ENCODE measurements at regions not wholly inside any gene's neighbourhood (a gene's known extent, or its start where the extent isn't known, plus 50 kb on each side); places are given as distances from the start of the nearest gene placed in this dataset.
A peak's percentile ranks its signal among the peaks of the same experiment; 100 is the strongest.
"Not testable (repeated sequence)": the region's sequence is repeated elsewhere in the genome, so short reads cannot be mapped to it uniquely, and the experiment has no call there.

DNA sequence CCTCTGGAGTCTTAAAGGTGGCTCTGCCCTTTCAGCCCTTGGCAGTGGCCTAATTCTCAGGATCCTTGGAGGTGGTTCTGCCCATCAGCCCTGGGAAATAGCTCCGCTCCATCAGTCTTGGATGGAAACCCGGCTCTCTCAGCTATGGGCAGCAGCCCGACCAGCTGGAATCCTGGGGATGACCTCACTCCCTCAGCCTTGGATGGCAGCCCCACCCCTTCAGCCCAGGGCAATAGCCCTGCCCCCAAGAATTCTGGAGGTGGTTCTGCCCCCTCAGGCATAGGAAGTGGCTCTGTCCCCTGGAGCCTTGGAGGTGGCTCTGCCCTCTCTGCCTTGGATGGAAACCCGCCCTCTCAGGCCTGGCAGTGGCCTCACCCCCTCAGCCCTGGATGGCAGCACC lies 127.7 kb downstream of the RBMX2 start:
- Mint-ChIP-seq H3K4me1 (peaks cover 0 to 3% (median under 1%) of the 10 kb centered on the region in 4 donors), H3K27me3 (peaks cover 1 to 11% of the 10 kb centered on the region in 2 donors), H3K36me3 (no peaks in the 10 kb centered on the region), H3K27ac (no peak overlapping the region), H3K9me3 (peaks cover 0 to 5% (median 0%) of the 10 kb centered on the region in 8 donors), H3K4me3 (no peak overlapping the region)
- intact Hi-C loops (cut with micrococcal nuclease): no loop called here
- no peak for DNase-seq
- ChIA-PET CTCF (ENCODE audit: partially characterized antibody) (no interaction called here), POLR2A (ENCODE audit: partially characterized antibody) (no interaction called here)
- Histone ChIP-seq H3K27ac (ENCODE audit: low read depth, low read length) (no peak overlapping the region), H3K9me3 (ENCODE audit: control insufficient read depth in 1 of 2, low read length in 2 of 2) (no peaks in the 10 kb centered on the region), H3K4me1 (ENCODE audit: insufficient read depth, low read length) (no peaks in the 10 kb centered on the region), H3K4me3 (ENCODE audit: low read length in 2 of 2) (no peak overlapping the region), H3K36me3 (ENCODE audit: insufficient read depth, low read length) (no peaks in the 10 kb centered on the region), H3K27me3 (ENCODE audit: insufficient read depth, low read length) (no peaks in the 10 kb centered on the region)

DNA sequence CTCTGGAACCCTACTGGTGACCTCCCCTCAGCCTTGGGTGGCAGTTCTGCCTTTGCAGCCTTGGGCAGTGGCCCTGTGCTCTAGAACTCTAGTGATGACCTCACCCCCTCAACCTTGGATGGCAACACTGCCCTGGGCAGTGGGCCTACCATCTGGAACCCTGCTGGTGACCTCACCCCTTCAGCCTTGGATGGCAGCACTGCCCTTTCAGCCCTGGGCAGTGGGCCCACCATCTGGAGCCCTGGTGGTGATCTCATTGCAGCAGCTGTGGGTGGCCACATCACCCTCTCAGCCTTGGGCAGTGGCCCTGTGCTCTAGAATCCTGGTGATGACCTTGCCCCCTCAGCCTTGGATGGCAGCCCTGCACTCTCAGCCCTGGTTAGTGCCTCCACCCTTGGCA lies 129.3 kb downstream of the RBMX2 start:
- no peaks in the 10 kb centered on the region for H3K36me3 ChIP-seq (ENCODE audit: insufficient read depth, low read length)
- ChIA-PET CTCF (ENCODE audit: partially characterized antibody) (no interaction called here), POLR2A (ENCODE audit: partially characterized antibody) (no interaction called here)
- Mint-ChIP-seq H3K4me1 (no peaks in the 10 kb centered on the region), H3K27me3 (peaks cover 0 to 12% of the 10 kb centered on the region in 2 donors), H3K36me3 (no peaks in the 10 kb centered on the region), H3K4me3 (no peak overlapping the region), H3K27ac (no peak overlapping the region), H3K9me3 (peaks cover 0 to 5% (median 0%) of the 10 kb centered on the region in 8 donors)
- H3K4me3 ChIP-seq (ENCODE audit: low read length in 2 of 2): no peak overlapping the region
- intact Hi-C loops (cut with micrococcal nuclease): no loop called here
- no peaks in the 10 kb centered on the region for H3K4me1 ChIP-seq (ENCODE audit: insufficient read depth, low read length)
- DNase-seq: no peak
- H3K27ac ChIP-seq (ENCODE audit: low read depth, low read length): no peak overlapping the region
- no peaks in the 10 kb centered on the region for H3K27me3 ChIP-seq (ENCODE audit: insufficient read depth, low read length)
- no peaks in the 10 kb centered on the region for H3K9me3 ChIP-seq (ENCODE audit: control insufficient read depth in 1 of 2, low read length in 2 of 2)

GRCh38 chrX:130539721-130540321 lies 138.0 kb downstream of the RBMX2 start:
- POLR2A ChIA-PET (ENCODE audit: partially characterized antibody): no interaction called here
- Histone ChIP-seq H3K4me3 (ENCODE audit: low read length in 2 of 2) (no peak overlapping the region), H3K9me3 (ENCODE audit: control insufficient read depth in 1 of 2, low read length in 2 of 2) (no peaks in the 10 kb centered on the region), H3K27ac (ENCODE audit: low read depth, low read length) (no peak overlapping the region), H3K27me3 (ENCODE audit: insufficient read depth, low read length) (no peaks in the 10 kb centered on the region), H3K4me1 (ENCODE audit: insufficient read depth, low read length) (no peaks in the 10 kb centered on the region), H3K36me3 (ENCODE audit: insufficient read depth, low read length) (no peaks in the 10 kb centered on the region)
- H3K4me1 Mint-ChIP-seq: no peaks in the 10 kb centered on the region
- no peak overlapping the region for H3K27ac Mint-ChIP-seq
- CTCF ChIA-PET (ENCODE audit: partially characterized antibody): interaction anchor here (0.6 to 6.4 kb wide), 6 partner anchors 9 to 937 kb away, joined by 3 to 41 read pairs (median 4); no protein-coding TSS in a partner anchor
- H3K27me3 Mint-ChIP-seq: peaks cover 0 to 10% of the 10 kb centered on the region in 2 donors
- DNase-seq: peak in 4 of 5 donors; percentile 15 to 25 (median 20)
- intact Hi-C loops (cut with micrococcal nuclease): no loop called here
- H3K4me3 Mint-ChIP-seq: no peak overlapping the region
- no peaks in the 10 kb centered on the region for H3K36me3 Mint-ChIP-seq
- H3K9me3 Mint-ChIP-seq: no peaks in the 10 kb centered on the region

DNA sequence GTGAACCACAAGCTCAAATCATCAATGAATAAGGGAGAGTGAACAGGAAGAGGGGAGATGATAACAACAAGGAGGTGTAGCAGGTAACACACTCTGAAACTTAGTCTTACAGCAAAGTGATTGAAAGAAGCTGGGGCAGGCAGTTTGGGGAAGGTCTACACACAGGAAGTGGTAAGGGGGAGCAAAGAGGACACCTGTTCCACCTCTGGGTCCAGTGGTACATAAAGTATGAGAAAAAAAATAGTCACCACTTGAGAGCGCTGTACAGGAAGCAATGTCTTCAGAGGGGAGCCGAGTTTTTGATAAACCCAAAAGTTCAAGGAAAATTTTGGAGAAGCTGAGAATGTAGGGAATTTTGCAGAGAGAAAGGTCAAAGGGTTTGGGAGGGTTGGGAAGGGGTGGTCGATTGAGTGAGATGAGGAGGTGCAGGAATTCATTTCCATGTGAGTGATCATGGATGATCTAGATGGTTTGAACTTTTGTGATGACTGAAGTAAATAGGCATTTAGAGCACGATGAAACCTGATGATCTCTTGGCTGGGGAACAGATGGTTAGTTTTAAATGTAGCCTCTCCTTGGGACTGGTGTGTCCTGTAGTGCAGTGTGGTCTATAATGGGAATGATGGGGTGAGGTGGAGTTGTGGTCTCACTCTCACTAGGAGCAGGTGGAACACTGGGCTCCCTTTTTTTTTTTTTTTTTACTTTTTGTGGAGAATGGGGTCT lies 142.0 kb downstream of the RBMX2 start:
- Histone ChIP-seq H3K27me3 (ENCODE audit: insufficient read depth, low read length) (no peaks in the 10 kb centered on the region), H3K36me3 (ENCODE audit: insufficient read depth, low read length) (no peaks in the 10 kb centered on the region), H3K4me1 (ENCODE audit: insufficient read depth, low read length) (no peaks in the 10 kb centered on the region), H3K9me3 (ENCODE audit: control insufficient read depth in 1 of 2, low read length in 2 of 2) (no peaks in the 10 kb centered on the region), H3K27ac (ENCODE audit: low read depth, low read length) (no peak overlapping the region), H3K4me3 (ENCODE audit: low read length in 2 of 2) (no peak overlapping the region)
- Mint-ChIP-seq H3K36me3 (no peaks in the 10 kb centered on the region), H3K27ac (no peak overlapping the region), H3K4me1 (no peaks in the 10 kb centered on the region), H3K27me3 (peaks cover 0 to 2% of the 10 kb centered on the region in 2 donors), H3K4me3 (no peak overlapping the region), H3K9me3 (no peaks in the 10 kb centered on the region)
- ChIA-PET POLR2A (ENCODE audit: partially characterized antibody) (no interaction called here), CTCF (ENCODE audit: partially characterized antibody) (interaction anchor here (6.4 kb wide), 1 partner anchor 373 kb away, joined by 41 read pairs; no protein-coding TSS in a partner anchor)
- DNase-seq: no peak
- intact Hi-C loops (cut with micrococcal nuclease): no loop called here

GRCh38 chrX:130545796-130546195 lies 144.0 kb downstream of the RBMX2 start:
- H3K36me3 ChIP-seq (ENCODE audit: insufficient read depth, low read length): no peaks in the 10 kb centered on the region
- ChIA-PET CTCF (ENCODE audit: partially characterized antibody) (no interaction called here), POLR2A (ENCODE audit: partially characterized antibody) (no interaction called here)
- no peaks in the 10 kb centered on the region for H3K4me1 ChIP-seq (ENCODE audit: insufficient read depth, low read length)
- H3K27me3 ChIP-seq (ENCODE audit: insufficient read depth, low read length): no peaks in the 10 kb centered on the region
- no peak overlapping the region for H3K4me3 ChIP-seq (ENCODE audit: low read length in 2 of 2)
- Mint-ChIP-seq H3K27ac (no peak overlapping the region), H3K9me3 (no peaks in the 10 kb centered on the region), H3K4me3 (no peak overlapping the region), H3K36me3 (no peaks in the 10 kb centered on the region), H3K4me1 (no peaks in the 10 kb centered on the region), H3K27me3 (peaks cover 6 to 7% of the 10 kb centered on the region in 2 donors)
- intact Hi-C loops (cut with micrococcal nuclease): no loop called here
- no peak for DNase-seq
- H3K9me3 ChIP-seq (ENCODE audit: control insufficient read depth in 1 of 2, low read length in 2 of 2): no peaks in the 10 kb centered on the region
- no peak overlapping the region for H3K27ac ChIP-seq (ENCODE audit: low read depth, low read length)

DNA sequence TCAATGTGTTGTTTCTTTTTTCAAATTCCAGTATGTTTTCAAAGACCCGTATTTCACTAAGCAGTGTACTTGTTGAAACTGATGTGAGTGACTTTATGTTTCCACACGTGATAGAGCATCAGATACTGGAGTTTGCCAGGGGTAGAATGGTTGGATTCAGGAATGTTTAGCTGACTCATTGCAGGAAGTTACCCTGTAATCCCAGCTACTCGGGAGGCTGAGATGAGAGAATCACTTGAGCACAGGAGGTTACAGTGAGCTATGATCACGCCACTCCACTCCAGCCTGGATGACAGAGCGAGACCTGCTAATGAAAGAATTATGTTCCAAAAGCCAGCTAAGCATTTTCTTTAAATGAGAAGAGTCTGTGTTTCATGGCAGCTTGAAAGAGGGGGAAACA lies 147.6 kb downstream of the RBMX2 start:
- H3K4me1 Mint-ChIP-seq; H3K27ac Mint-ChIP-seq; CTCF ChIA-PET (ENCODE audit: partially characterized antibody); H3K27ac ChIP-seq (ENCODE audit: low read depth, low read length); POLR2A ChIA-PET (ENCODE audit: partially characterized antibody); H3K4me1 ChIP-seq (ENCODE audit: insufficient read depth, low read length); H3K9me3 Mint-ChIP-seq; H3K36me3 Mint-ChIP-seq; intact Hi-C loops (cut with micrococcal nuclease); H3K9me3 ChIP-seq (ENCODE audit: control insufficient read depth in 1 of 2, low read length in 2 of 2); H3K27me3 ChIP-seq (ENCODE audit: insufficient read depth, low read length); H3K4me3 Mint-ChIP-seq; H3K4me3 ChIP-seq (ENCODE audit: low read length in 2 of 2); DNase-seq; H3K36me3 ChIP-seq (ENCODE audit: insufficient read depth, low read length): not testable (repeated sequence)
- peaks cover 7 to 12% of the 10 kb centered on the region in 2 donors for H3K27me3 Mint-ChIP-seq

DNA sequence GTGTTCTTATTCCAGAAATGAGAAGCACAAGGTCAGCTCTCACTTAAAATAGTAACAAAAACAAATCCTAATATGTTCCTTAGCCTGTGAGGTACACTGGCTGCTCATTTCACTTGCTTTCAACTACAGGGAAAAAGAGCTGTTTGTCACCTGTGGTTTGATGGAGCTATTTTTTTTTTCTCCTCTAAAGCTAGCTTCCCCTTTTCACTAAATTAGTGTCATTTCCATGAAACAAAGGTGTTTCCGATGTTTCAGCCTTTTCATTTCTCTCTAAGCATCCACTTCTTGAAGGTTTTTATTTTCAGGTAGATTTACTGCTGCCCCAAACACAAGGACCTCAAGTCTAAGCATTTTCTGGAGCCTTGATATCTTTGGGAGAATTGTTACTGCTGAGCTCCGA lies 148.6 kb downstream of the RBMX2 start:
- H3K36me3 Mint-ChIP-seq: no peaks in the 10 kb centered on the region
- H3K4me1 Mint-ChIP-seq: no peaks in the 10 kb centered on the region
- Histone ChIP-seq H3K4me1 (ENCODE audit: insufficient read depth, low read length) (no peaks in the 10 kb centered on the region), H3K4me3 (ENCODE audit: low read length in 2 of 2) (no peak overlapping the region), H3K27me3 (ENCODE audit: insufficient read depth, low read length) (no peaks in the 10 kb centered on the region), H3K9me3 (ENCODE audit: control insufficient read depth in 1 of 2, low read length in 2 of 2) (no peaks in the 10 kb centered on the region), H3K27ac (ENCODE audit: low read depth, low read length) (no peak overlapping the region), H3K36me3 (ENCODE audit: insufficient read depth, low read length) (no peaks in the 10 kb centered on the region)
- H3K4me3 Mint-ChIP-seq: no peak overlapping the region
- CTCF ChIA-PET (ENCODE audit: partially characterized antibody): no interaction called here
- no peak for DNase-seq
- H3K27me3 Mint-ChIP-seq: peaks cover 7 to 12% of the 10 kb centered on the region in 2 donors
- POLR2A ChIA-PET (ENCODE audit: partially characterized antibody): no interaction called here
- intact Hi-C loops (cut with micrococcal nuclease): no loop called here
- peaks cover 0 to 2% (median 0%) of the 10 kb centered on the region in 8 donors for H3K9me3 Mint-ChIP-seq
- no peak overlapping the region for H3K27ac Mint-ChIP-seq

Data from CD4-positive, alpha-beta memory T cell (primary cell).